ENCODE measurements at regions not wholly inside any gene's neighbourhood (a gene's known extent, or its start where the extent isn't known, plus 50 kb on each side); places are given as distances from the start of the nearest gene placed in this dataset.

DNA sequence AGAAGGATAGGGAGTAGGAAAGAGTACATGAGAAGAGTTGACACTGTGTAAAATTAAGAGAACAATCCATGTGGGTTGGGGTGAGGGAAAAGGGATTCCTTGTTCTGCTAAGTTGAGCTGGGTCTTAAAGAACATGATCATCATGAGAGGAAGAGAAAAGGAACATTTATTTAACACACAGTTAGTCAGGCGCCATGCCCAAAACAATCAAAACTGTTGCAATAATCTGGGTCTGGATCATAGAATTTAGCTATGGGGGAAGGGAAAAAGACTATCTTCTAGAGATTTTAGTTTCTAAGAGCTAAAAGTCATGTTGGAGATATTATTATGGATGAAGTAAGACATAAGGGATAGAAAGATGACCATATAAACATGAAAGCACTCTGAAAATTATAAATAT is 178.9 kb downstream of the SEM1 start:
- Histone ChIP-seq H2BK12ac (ENCODE audit: insufficient read length, low read depth, low read length) (no peak overlapping the region), H3K56ac (ENCODE audit: insufficient read length, low read depth, low read length) (no peak overlapping the region), H4K20me1 (ENCODE audit: control insufficient read depth, insufficient read depth, insufficient read length) (no peaks in the 10 kb centered on the region), H4K91ac (ENCODE audit: insufficient read length, low read depth, low read length) (no peak overlapping the region), H2AFZ (ENCODE audit: low read length) (no peak overlapping the region), H2AK5ac (ENCODE audit: insufficient read length, low read length) (no peak overlapping the region), H3K79me2 (ENCODE audit: insufficient read depth, low read length) (no peaks in the 10 kb centered on the region), H2BK15ac (ENCODE audit: low read depth, low read length) (no peak overlapping the region), H4K8ac (replicated peaks; ENCODE audit: insufficient read length, low read depth, low read length) (no peak overlapping the region), H3K23ac (ENCODE audit: insufficient read length, low read depth, low read length) (no peak overlapping the region), H3K4ac (ENCODE audit: low read depth, low read length) (no peak overlapping the region), H3K27ac (ENCODE audit: insufficient read length, low read depth, low read length) (no peak overlapping the region), H3K79me1 (ENCODE audit: insufficient read depth, low read depth, low read length, poor library complexity, severe bottlenecking) (no peaks in the 10 kb centered on the region), H3K27me3 (ENCODE audit: insufficient read depth, low read length) (no peaks in the 10 kb centered on the region), H3K9ac (ENCODE audit: extremely low read depth, insufficient read length, low read length) (no peak overlapping the region), H2BK20ac (ENCODE audit: low read depth, low read length, poor library complexity, severe bottlenecking) (no peak overlapping the region), H2BK5ac (ENCODE audit: insufficient read length, low read length) (no peak overlapping the region), H3K9me3 (ENCODE audit: control insufficient read depth, low read depth, low read length) (no peaks in the 10 kb centered on the region), H3K18ac (ENCODE audit: insufficient read length, low read depth, low read length) (no peak overlapping the region), H3K14ac (ENCODE audit: insufficient read depth, low read length) (no peak overlapping the region), H2BK120ac (ENCODE audit: low read depth, low read length, poor library complexity, severe bottlenecking) (no peak overlapping the region), H3T11ph (ENCODE audit: low read length) (no peak overlapping the region), H3K4me2 (ENCODE audit: insufficient read depth, insufficient read length, low read length) (no peak overlapping the region), H3K23me2 (ENCODE audit: insufficient read length, low read depth, low read length, poor library complexity, severe bottlenecking) (no peaks in the 10 kb centered on the region), H3K4me1 (ENCODE audit: insufficient read depth, low read length) (no peaks in the 10 kb centered on the region), H4K5ac (ENCODE audit: insufficient read length, low read depth, low read length) (no peak overlapping the region)
- no peaks in the 10 kb centered on the region for H3K9me3 Mint-ChIP-seq
- H3K4me3 Mint-ChIP-seq, result no peak overlapping the region
- peaks cover 4 to 8% of the 10 kb centered on the region in 2 experiments; a peak in 2 of 4 replicates for H3K4me1 Mint-ChIP-seq
- H3K36me3 Mint-ChIP-seq (ENCODE audit: insufficient read depth in 1 of 3, low read depth in 3 of 3), result no peaks in the 10 kb centered on the region
- no CpG with 5 or more reads among the region's 1 CpG for WGBS (ENCODE audit: extremely low coverage, insufficient read length, low lambda C conversion rate)
- no peaks in the 10 kb centered on the region; the same call in 1 of the 2 replicates for H3K27me3 Mint-ChIP-seq (ENCODE audit: low read depth)
- DNase-seq, result no peak
- H3K27ac Mint-ChIP-seq, result no peak overlapping the region
- TF ChIP-seq, protein P1, sequence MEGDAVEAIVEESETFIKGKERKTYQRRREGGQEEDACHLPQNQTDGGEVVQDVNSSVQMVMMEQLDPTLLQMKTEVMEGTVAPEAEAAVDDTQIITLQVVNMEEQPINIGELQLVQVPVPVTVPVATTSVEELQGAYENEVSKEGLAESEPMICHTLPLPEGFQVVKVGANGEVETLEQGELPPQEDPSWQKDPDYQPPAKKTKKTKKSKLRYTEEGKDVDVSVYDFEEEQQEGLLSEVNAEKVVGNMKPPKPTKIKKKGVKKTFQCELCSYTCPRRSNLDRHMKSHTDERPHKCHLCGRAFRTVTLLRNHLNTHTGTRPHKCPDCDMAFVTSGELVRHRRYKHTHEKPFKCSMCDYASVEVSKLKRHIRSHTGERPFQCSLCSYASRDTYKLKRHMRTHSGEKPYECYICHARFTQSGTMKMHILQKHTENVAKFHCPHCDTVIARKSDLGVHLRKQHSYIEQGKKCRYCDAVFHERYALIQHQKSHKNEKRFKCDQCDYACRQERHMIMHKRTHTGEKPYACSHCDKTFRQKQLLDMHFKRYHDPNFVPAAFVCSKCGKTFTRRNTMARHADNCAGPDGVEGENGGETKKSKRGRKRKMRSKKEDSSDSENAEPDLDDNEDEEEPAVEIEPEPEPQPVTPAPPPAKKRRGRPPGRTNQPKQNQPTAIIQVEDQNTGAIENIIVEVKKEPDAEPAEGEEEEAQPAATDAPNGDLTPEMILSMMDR (conservative IDR thresholded peaks at IDR 0.05), result no peak
